HFFc6 (cell line): ENCODE measurements at regions not wholly inside any gene's neighbourhood (a gene's known extent, or its start where the extent isn't known, plus 50 kb on each side); places are given as distances from the start of the nearest gene placed in this dataset.

Experiments
- DNase-seq: peaks from one replicate; pipeline ENCODE4 v3.0.0-alpha.2; 2018
- H3K27ac Mint-ChIP-seq: 2 replicates; pipeline ENCODE4 v1.8.0; 2020; ENCODE audit warnings: mild to moderate bottlenecking, mixed read lengths
- H3K27me3 Mint-ChIP-seq: 2 replicates; pipeline ENCODE4 v1.8.0; 2021; ENCODE audit warnings: mild to moderate bottlenecking, moderate library complexity, mixed read lengths; ENCODE audit not compliant: insufficient read depth
- H3K36me3 Mint-ChIP-seq: 2 replicates; pipeline ENCODE4 v1.8.0; 2021; ENCODE audit warnings: low read depth, mixed read lengths
- H3K4me1 Mint-ChIP-seq: 2 replicates; pipeline ENCODE4 v1.8.0; 2020; ENCODE audit warnings: low read depth, mixed read lengths
- H3K4me3 Mint-ChIP-seq: 2 replicates; pipeline ENCODE4 v1.8.0; 2020; ENCODE audit warnings: mild to moderate bottlenecking, moderate library complexity, mixed read lengths
- H3K9me3 Mint-ChIP-seq: 2 replicates; pipeline ENCODE4 v1.8.0; 2020; ENCODE audit warnings: mild to moderate bottlenecking, mixed read lengths
- TF ChIP-seq, protein P1 (sequence below): fragments of 200-600 bp; sonication (generic); IDR thresholded peaks from 2 replicates; pipeline ENCODE4 v1.5.0; 2021; ENCODE audit warnings: antibody characterized with exemption, mild to moderate bottlenecking

- Mint-ChIP-seq H3K9me3 (peaks cover 34% of the 10 kb centered on the region), H3K27me3 (no peaks in the 10 kb centered on the region; the same call in 1 of the 2 replicates), H3K4me3 (no peak overlapping the region), H3K36me3 (no peaks in the 10 kb centered on the region; the same call in 1 of the 2 replicates), H3K4me1 (no peaks in the 10 kb centered on the region), H3K27ac (no peak overlapping the region)
- TF ChIP-seq, protein P1, sequence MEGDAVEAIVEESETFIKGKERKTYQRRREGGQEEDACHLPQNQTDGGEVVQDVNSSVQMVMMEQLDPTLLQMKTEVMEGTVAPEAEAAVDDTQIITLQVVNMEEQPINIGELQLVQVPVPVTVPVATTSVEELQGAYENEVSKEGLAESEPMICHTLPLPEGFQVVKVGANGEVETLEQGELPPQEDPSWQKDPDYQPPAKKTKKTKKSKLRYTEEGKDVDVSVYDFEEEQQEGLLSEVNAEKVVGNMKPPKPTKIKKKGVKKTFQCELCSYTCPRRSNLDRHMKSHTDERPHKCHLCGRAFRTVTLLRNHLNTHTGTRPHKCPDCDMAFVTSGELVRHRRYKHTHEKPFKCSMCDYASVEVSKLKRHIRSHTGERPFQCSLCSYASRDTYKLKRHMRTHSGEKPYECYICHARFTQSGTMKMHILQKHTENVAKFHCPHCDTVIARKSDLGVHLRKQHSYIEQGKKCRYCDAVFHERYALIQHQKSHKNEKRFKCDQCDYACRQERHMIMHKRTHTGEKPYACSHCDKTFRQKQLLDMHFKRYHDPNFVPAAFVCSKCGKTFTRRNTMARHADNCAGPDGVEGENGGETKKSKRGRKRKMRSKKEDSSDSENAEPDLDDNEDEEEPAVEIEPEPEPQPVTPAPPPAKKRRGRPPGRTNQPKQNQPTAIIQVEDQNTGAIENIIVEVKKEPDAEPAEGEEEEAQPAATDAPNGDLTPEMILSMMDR: no peak
- no peak for DNase-seq
These were observed 164.2 kb downstream of the ICE1 start for GRCh38 chr5:5586721-5587120.

DNA sequence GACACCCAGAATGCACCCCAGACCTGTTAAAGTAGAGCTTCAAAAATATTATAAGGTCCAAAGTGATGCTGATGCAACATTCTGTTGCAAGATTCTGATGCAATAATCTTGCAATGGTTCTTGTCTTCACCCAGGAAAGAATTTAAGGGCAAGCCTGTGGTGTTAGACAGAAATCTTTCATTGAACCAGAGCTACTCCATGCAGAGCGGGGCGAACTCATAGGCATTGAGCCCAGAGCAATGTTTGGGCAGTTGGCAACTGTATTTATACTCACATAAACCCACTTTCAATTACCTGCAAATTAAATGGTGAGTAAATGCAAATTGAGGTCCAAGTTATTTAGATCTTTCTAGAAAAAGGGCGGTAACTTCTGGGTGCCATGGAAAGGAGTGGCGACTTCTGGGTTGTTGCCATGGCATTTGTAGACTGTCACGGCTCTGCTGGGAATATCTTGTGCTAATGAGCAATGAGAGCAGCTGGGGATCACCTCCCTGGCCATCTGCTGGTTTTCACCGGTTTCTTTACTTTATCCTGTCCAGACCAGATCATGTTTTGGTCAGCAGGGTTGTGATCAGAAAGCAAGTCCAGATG is 163.4 kb downstream of the ICE1 start:
- Mint-ChIP-seq H3K4me3 (no peak overlapping the region), H3K4me1 (no peaks in the 10 kb centered on the region), H3K9me3 (peaks cover 34% of the 10 kb centered on the region), H3K36me3 (no peaks in the 10 kb centered on the region; the same call in 1 of the 2 replicates), H3K27ac (no peak overlapping the region), H3K27me3 (no peaks in the 10 kb centered on the region; the same call in 1 of the 2 replicates)
- TF ChIP-seq, protein P1: no peak
- no peak for DNase-seq

DNA sequence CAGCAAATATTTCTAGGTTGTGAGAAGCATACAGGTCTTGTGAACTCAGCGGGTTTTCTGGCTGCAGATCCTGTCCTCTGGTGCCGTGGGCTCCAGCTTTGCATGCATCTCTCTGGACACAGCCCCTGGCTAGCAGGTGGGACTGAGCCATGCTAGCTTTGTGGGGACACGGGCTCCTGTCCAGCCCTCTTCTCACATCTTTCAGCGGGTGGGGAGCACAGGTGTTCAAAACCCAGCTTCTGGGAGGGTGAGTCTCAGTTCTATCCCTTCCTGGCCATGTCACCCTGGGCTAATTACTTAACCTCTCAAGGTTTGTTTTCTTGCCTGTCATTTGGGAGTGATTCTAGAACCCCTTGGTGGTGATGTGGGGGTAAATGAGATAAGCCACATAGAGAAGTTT is 162.3 kb downstream of the ICE1 start:
- Mint-ChIP-seq H3K36me3 (no peaks in the 10 kb centered on the region), H3K27me3 (no peaks in the 10 kb centered on the region; the same call in 1 of the 2 replicates), H3K4me3 (no peak overlapping the region), H3K9me3 (peaks cover 29% of the 10 kb centered on the region), H3K27ac (no peak overlapping the region), H3K4me1 (no peaks in the 10 kb centered on the region)
- TF ChIP-seq, protein P1: no peak
- no peak for DNase-seq

DNA sequence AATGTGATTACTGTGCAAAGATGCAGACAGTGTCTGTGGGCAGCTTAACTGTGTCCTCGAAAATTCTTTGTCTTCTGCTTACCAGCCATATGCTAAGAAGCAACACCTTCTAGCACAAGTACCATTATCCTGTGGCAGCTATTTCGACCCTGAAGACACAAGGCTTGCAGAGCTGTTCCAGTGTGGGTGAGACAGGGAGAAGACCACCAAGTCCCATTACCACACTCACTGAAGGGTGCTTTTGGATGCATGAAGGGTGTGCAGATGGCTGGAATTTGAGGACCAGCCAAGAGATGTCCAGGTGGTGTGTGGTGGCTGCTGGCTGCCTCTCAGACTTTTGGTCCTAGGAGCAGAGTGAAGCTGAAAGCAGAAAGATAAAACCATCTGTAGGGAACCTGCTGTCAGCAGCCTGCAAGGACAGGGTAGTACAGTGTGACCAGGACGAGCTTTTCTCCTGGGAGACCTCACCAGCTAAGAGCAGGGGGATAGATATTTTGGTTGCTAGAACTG is 161.8 kb downstream of the ICE1 start:
- no peak overlapping the region for H3K4me3 Mint-ChIP-seq
- no peak for DNase-seq
- no peaks in the 10 kb centered on the region for H3K4me1 Mint-ChIP-seq
- no peak overlapping the region for H3K27ac Mint-ChIP-seq
- H3K27me3 Mint-ChIP-seq: no peaks in the 10 kb centered on the region; the same call in 1 of the 2 replicates
- TF ChIP-seq, protein P1: no peak
- peaks cover 25% of the 10 kb centered on the region for H3K9me3 Mint-ChIP-seq
- H3K36me3 Mint-ChIP-seq: no peaks in the 10 kb centered on the region

GRCh38 chr5:5583832-5584231 is 161.4 kb downstream of the ICE1 start:
- Mint-ChIP-seq H3K36me3 (no peaks in the 10 kb centered on the region), H3K27ac (no peak overlapping the region), H3K4me3 (no peak overlapping the region), H3K4me1 (no peaks in the 10 kb centered on the region), H3K27me3 (no peaks in the 10 kb centered on the region; the same call in 1 of the 2 replicates), H3K9me3 (peaks cover 26% of the 10 kb centered on the region)
- DNase-seq: no peak
- TF ChIP-seq, protein P1: no peak
